Thyroid gland (tissue), 4 donors: ENCODE measurements at regions not wholly inside any gene's neighbourhood (a gene's known extent, or its start where the extent isn't known, plus 50 kb on each side); places are given as distances from the start of the nearest gene placed in this dataset.

Experiments
- CTCF ChIP-seq, 6 experiments: fragments of 200-600 bp in 3 of 6; fragments of 450-650 bp in 3 of 6; sonication (generic) in 3 of 6; IDR thresholded peaks; one replicate each; pipeline ENCODE4 v1.5.1; 2016 to 2019; ENCODE audit warnings: antibody characterized with exemption in 6 of 6, mild to moderate bottlenecking in 2 of 6, inconsistent platforms in 1 of 6, moderate library complexity in 1 of 6
- POLR2A ChIP-seq, 2 donors: fragments of 450-650 bp; IDR thresholded peaks; one replicate each; pipeline ENCODE4 v1.6.1; 2017; ENCODE audit warnings: antibody characterized with exemption in 2 of 2, mild to moderate bottlenecking in 2 of 2, moderate library complexity in 1 of 2

GRCh38 chr20:39213476-39214145, 251.5 kb downstream of the DHX35 start:
- TF ChIP-seq CTCF (IDR thresholded peaks at IDR 0.05) (no peak), POLR2A (IDR thresholded peaks at IDR 0.05) (no peak)
